HG02970 (cell line): ENCODE measurements at regions not wholly inside any gene's neighbourhood (a gene's known extent, or its start where the extent isn't known, plus 50 kb on each side); places are given as distances from the start of the nearest gene placed in this dataset.

Experiments used
- ATAC-seq: cut with Tn5 transposase; IDR thresholded peaks from one replicate; pipeline ENCODE4 v1.9.1; 2021; ENCODE audit warnings: mild to moderate bottlenecking, moderate library complexity, moderate number of reproducible peaks; ENCODE audit not compliant: unreplicated experiment, low FRiP score

DNA sequence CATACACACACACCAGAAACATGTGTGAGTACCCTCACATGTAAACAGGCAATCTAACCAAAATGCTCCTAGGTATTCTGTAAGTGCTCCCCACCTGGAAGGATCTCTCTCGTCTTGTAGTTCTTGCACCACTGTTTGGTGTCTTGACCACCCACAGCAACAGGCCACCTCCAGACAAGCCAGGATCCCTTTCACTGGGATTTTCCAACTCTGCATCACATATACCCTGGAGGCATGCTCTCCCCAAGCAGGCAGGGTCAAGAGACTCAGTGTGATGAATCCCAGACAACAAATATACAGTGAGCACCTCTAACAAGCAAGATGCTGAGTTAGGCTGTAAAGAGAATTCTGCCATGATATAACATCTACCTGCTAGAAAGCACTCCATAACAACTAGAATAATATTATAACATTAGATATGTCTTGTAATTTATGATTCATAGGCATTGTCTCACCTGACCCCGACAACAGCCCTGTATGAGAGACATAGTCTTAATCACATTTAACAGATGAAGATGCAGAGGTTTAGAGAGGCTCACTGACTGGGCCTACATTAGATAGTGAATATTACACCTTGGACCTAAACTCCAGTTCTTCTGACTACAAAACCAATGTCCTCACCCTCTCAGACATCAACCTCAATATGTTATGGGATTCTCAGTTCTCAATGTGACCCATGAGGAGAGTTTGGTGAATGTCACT lies 76.5 kb upstream of the BCL6 start:
- no peak for ATAC-seq

- ATAC-seq: no peak
Observed at GRCh38 chr3:187822402-187822801, 77.1 kb upstream of the BCL6 start.

GRCh38 chr3:187823746-187824145 lies 78.5 kb upstream of the BCL6 start:
- ATAC-seq: no peak

DNA sequence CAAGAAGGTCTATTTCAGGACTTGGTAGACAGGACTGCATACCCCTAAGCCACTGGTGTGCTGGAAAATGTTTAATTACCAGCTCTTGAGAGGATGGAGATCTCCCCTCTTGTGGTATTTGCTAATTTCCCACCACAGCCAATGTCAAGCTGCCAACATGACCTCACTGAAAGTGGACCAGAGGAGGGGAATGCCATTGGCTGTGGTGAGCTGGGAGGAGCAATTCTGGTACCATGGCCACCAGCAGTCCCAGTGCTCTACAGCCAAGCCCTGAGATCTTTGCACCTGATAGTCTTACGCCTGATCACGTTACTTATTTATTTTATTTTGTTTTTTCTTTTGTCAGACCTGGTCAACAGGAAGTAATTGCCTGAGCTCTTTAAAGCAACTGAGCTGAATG lies 82.5 kb upstream of the BCL6 start:
- no peak for ATAC-seq

GRCh38 chr3:187828579-187829452 lies 83.5 kb upstream of the BCL6 start:
- ATAC-seq: peak; percentile 54

DNA sequence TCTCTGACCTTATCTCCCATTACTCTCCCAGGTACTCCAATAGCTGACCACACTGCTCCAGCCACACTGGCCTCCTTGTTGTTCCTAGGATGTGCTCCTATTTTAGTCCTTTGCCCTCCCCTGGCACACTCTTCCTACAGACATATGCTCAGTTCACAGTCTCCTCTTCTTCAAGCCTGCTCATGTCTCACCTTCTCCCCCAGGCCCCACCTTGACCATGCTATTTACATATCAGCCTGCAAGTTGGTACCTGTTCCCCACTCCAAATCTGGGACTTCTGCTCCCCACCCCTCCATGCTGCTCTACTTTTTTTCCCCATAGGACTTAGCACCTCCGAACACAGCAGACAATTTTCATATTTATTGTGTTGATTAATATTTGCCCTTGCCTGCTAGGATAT lies 84.9 kb upstream of the BCL6 start:
- no peak for ATAC-seq

DNA sequence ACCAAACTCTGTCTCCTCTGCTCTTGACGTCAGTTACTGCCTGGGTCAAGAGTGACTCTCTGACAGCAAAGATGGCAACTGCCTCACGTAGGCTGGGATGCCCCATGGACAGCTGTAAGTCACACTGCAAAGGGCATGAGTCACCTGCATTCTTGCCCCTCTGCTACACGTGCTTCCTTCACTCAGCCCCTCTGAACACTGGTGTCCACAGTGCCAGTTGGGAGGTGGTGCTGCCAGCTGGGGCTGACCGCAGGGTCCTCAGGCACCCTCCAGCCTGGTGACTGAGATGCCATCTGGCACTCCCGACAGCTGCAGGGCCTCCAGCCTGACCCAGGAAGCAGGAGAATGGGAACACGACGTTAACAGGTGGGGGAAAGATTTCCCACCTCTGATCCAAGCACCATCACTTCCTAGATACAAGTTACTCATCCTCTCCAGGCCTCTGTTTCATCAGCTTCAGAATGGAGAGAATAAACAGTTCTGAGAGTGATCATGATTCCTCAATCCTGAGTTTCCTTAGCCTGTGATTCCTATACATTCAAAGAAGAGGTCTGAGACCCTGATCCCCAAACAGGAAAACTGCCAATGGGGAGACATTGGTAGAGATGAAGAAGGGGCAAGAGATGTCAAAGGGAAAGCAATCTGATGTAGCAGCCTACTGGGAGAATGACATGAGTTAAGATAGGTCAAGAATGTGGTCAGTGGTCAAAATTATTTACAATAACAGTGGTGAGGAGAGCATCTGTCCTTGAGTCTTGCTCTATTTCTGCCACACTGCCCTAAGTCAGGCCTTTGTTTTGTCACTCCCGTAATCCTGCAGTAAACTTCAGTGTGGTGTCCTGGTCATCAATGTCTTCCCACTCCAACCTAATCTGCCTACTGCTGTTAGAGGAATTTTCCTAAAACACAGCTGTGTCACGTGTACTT lies 86.1 kb upstream of the BCL6 start:
- no peak for ATAC-seq

DNA sequence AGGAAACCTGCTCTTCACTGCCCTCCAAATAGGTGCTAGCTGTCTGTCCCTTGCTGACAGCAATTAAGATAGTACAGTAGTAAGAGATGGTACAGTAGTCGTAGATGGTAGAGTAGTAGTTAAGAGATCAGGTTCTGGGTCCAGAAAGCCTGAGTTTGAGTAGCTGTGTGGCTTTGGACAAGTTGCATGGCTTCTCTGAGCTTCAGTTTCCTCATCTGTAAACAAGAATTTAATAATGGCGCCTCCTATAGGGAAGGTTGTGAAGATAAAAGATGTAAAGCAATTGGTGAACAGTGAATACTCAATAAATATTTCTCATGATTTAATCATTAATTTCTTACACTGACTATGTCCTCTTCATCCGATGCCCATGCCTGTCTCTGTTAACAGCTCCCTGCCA lies 86.9 kb upstream of the BCL6 start:
- ATAC-seq: no peak

GRCh38 chr3:187833375-187833774 lies 88.1 kb upstream of the BCL6 start:
- ATAC-seq: no peak

DNA sequence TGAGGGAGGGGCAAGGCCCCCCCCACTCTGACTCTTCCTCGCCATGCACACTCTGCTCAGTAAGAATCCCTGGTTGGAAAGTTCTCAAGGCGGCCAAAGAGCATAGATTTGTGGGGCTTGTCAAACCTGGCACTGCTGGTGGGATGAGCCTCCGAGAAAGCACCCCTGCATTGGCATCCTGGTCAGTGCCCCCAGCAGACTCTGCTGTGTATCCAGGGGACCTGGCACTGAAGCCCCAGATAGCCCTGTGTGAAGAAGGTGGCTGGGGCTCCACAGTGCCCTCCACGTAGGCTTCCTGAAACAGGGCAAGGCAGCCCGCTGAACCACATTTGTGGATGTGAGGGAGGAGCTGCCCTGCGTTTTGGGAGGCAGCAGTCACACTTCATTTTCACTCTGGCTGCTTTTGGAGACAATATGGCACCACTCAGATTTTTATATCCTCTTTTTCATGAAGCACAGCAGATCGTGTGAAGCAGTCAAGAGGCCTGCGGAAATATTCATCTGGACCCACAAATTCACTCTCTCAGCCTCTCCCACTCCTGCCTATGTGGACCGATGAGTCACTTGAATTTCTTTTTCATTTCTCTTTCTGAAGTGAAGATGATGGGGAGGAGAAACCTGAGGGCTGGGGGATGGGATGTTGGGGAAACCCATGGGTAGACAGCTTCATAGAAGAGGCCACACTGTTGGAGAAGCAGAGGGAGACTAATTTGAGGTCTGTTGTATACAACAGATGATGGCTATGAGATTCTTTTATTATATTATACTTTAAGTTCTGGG lies 88.7 kb upstream of the BCL6 start:
- ATAC-seq: no peak

DNA sequence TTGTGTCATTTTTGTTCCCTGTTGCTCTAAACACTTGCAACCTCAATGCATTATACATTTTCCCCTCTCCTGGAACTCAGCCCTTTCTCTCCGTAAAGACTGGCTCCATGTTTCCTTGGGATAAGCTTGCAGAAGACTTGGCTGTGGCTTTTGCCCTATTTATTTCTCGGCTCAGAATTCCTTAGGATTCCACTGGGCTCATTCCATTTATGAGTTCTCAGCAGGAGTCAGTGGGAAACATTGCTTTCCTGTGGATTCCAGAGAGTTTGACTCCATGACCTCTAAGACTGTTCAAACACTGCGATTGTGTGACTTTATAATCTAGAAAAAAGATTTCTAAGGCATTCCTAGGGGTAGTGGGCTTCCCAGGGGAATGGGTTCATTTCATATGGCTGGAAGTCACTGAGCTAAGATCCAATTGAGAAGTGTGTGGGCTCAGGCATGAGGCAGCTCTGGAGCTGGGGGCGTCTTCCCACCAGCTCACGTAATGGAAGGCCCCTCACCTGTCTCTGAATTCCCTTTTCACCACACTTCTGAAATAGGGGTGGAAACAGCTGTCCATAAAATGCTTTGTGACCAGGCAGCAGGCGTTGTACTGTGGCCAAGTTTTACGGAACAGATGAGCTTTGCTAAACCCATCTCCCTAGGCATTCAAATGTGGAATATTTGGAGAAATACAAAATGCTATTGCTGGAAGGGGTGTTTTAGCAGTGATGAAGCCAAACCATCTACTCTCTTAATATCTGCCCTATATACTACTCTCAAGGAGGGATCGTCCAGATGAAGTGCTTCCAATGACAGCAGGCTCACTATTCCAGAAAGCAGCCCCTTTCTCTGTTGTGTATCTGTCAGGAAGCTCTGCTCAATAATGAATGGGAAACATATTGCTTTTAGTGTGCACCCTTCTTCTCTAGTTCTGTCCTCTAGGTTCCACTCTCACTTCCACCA lies 91.8 kb upstream of the BCL6 start:
- no peak for ATAC-seq

DNA sequence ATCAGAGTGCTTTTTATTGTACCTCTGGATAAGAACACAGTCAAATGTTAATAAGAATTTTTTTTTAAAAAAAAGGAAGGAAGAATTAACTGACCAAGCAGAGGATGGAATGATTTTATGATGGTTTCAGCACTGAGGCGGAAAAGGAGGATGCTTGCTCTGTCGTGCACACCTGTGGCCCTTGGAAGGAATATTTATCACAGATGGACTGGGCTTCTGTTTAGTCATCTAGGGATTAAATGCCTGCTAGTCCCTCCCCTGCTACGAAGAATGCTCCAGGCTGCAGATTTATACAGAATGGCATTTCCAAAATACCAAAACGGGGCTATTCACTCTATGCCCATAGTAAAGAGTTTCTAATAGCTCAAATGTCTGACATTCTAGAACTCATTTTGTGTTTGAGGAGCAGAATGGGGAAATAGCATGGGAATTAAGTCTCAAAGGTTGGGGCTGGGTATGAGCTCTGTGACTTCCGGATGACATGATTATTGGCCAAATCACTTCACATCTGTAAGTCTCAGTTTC lies 92.8 kb upstream of the BCL6 start:
- ATAC-seq: no peak

- no peak for ATAC-seq
Observed at GRCh38 chr3:187839422-187839821, 94.2 kb upstream of the BCL6 start.

GRCh38 chr3:187840856-187841255 lies 95.6 kb upstream of the BCL6 start:
- no peak for ATAC-seq

GRCh38 chr3:187841560-187841959 lies 96.3 kb upstream of the BCL6 start:
- ATAC-seq: no peak

GRCh38 chr3:187843654-187844053 lies 98.4 kb upstream of the BCL6 start:
- ATAC-seq: no peak

DNA sequence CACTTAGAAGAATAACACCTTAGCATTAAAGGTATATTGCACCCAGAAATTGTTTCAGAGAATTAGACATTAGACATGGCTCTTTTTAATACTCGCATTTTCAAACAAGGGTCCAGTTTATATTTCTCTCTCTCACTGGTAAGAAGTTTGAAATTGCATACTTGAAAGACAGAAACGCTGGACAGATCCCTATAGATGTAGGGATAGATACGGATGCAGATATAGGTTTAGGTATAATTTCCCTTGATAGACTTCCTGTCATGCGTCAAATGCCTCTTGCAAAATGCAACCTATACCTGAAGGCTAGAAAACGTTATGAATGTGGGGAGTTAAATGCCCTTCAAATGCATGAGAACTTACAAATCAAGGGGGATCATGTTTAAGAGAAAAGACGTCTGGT lies 99.4 kb upstream of the BCL6 start:
- ATAC-seq: no peak

DNA sequence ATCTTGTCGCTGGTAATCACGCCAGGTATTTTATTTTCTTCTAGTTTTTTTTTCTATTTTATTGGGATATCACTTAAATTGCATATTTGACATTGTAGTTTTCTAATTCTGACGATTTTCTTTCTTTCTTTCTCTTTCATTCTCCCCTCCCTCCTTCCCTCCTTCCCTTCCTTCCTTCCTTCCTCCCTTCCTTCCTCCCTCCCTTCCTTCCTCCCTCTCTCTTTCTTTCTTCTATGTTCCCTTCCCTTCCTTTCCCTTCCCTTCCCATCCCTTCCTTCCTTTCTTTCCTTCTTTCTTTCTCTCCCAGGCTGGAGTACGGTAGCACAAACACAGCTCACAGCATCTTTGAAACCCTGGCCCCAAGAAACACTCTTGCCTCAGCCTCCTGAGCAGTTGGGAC lies 100.6 kb upstream of the BCL6 start:
- ATAC-seq: no peak

- no peak for ATAC-seq
Observed at GRCh38 chr3:187848401-187848800, 103.1 kb upstream of the BCL6 start.
